BE2C (cell line): ENCODE measurements at regions not wholly inside any gene's neighbourhood (a gene's known extent, or its start where the extent isn't known, plus 50 kb on each side); places are given as distances from the start of the nearest gene placed in this dataset.

Experiments
- DNase-seq: peaks from one replicate; pipeline ENCODE4 v3.0.0-alpha.2; 2020
- H3K27me3 ChIP-seq: fragments of 250-450 bp; sonication (Bioruptor Pico); 2 replicates; pipeline ENCODE4 v1.5.1; 2020; ENCODE audit warnings: mild to moderate bottlenecking
- H3K36me3 ChIP-seq: fragments of 250-450 bp; sonication (Bioruptor Pico); 2 replicates; pipeline ENCODE4 v1.5.1; 2020; ENCODE audit warnings: mild to moderate bottlenecking
- H3K4me1 ChIP-seq: fragments of 250-450 bp; sonication (Bioruptor Pico); 2 replicates; pipeline ENCODE4 v1.5.1; 2020
- H3K4me3 ChIP-seq: 2 replicates; pipeline ENCODE4 v1.5.1; 2011; ENCODE audit warnings: low read depth, low read length
- H3K9me3 ChIP-seq: fragments of 250-450 bp; sonication (Bioruptor Pico); 2 replicates; pipeline ENCODE4 v1.5.1; 2020
- CTCF ChIP-seq: IDR thresholded peaks from 2 replicates; pipeline ENCODE4 v1.5.1; 2012; ENCODE audit warnings: mild to moderate bottlenecking, low read depth, low read length

GRCh38 chr6:54775576-54775975, 71.0 kb upstream of the FAM83B start:
- no peak for TF ChIP-seq CTCF
- H3K27me3 ChIP-seq = no peaks in the 10 kb centered on the region
- DNase-seq = no peak
- H3K4me1 ChIP-seq = no peaks in the 10 kb centered on the region
- no peak overlapping the region for H3K4me3 ChIP-seq
- H3K36me3 ChIP-seq = no peaks in the 10 kb centered on the region
- no peaks in the 10 kb centered on the region for H3K9me3 ChIP-seq

- Histone ChIP-seq H3K27me3 (no peaks in the 10 kb centered on the region), H3K4me1 (no peaks in the 10 kb centered on the region), H3K9me3 (no peaks in the 10 kb centered on the region), H3K36me3 (no peaks in the 10 kb centered on the region), H3K4me3 (no peak overlapping the region)
- DNase-seq = no peak
- no peak for TF ChIP-seq CTCF
These were observed 69.7 kb upstream of the FAM83B start for GRCh38 chr6:54776891-54777290.

- Histone ChIP-seq H3K27me3 (no peaks in the 10 kb centered on the region), H3K4me1 (no peaks in the 10 kb centered on the region), H3K36me3 (no peaks in the 10 kb centered on the region), H3K4me3 (no peak overlapping the region), H3K9me3 (no peaks in the 10 kb centered on the region)
- no peak for TF ChIP-seq CTCF
- DNase-seq = no peak
These were observed 67.8 kb upstream of the FAM83B start for GRCh38 chr6:54778731-54779130.

- DNase-seq = no peak
- no peak overlapping the region for H3K4me3 ChIP-seq
These were observed 62.6 kb upstream of the FAM83B start for GRCh38 chr6:54784011-54784410.

GRCh38 chr6:54786154-54786553, 60.4 kb upstream of the FAM83B start:
- no peaks in the 10 kb centered on the region for H3K36me3 ChIP-seq
- no peak for DNase-seq
- H3K9me3 ChIP-seq = no peaks in the 10 kb centered on the region
- TF ChIP-seq CTCF = no peak
- no peak overlapping the region for H3K4me3 ChIP-seq
- H3K27me3 ChIP-seq = no peaks in the 10 kb centered on the region
- no peaks in the 10 kb centered on the region for H3K4me1 ChIP-seq

More at GRCh38 chr6:54784011-54784410, 62.6 kb upstream of the FAM83B start:
- no peaks in the 10 kb centered on the region for H3K4me1 ChIP-seq
- no peaks in the 10 kb centered on the region for H3K36me3 ChIP-seq
- H3K9me3 ChIP-seq = no peaks in the 10 kb centered on the region
- TF ChIP-seq CTCF = no peak
- H3K27me3 ChIP-seq = no peaks in the 10 kb centered on the region

GRCh38 chr6:54787825-54788224, 58.7 kb upstream of the FAM83B start:
- Histone ChIP-seq H3K9me3 (no peaks in the 10 kb centered on the region), H3K4me3 (no peak overlapping the region), H3K27me3 (no peaks in the 10 kb centered on the region), H3K4me1 (no peaks in the 10 kb centered on the region), H3K36me3 (no peaks in the 10 kb centered on the region)
- no peak for DNase-seq
- no peak for TF ChIP-seq CTCF
